HG03442 (cell line): ENCODE measurements at regions not wholly inside any gene's neighbourhood (a gene's known extent, or its start where the extent isn't known, plus 50 kb on each side); places are given as distances from the start of the nearest gene placed in this dataset.
"Not testable (repeated sequence)": the region's sequence is repeated elsewhere in the genome, so short reads cannot be mapped to it uniquely, and the experiment has no call there.

Source experiments
- ATAC-seq: cut with Tn5 transposase; IDR thresholded peaks from one replicate; pipeline ENCODE4 v1.9.1; 2021; ENCODE audit warnings: mild to moderate bottlenecking, moderate library complexity; ENCODE audit not compliant: unreplicated experiment

- ATAC-seq = no peak
Observed at GRCh38 chr21:33974513-33975468, 59.2 kb upstream of the ATP5PO start.

- ATAC-seq = no peak
Observed at GRCh38 chr21:33973268-33973667, 57.7 kb upstream of the ATP5PO start.

GRCh38 chr21:33972539-33972938 is 56.9 kb upstream of the ATP5PO start:
- no peak for ATAC-seq

- no peak for ATAC-seq
Observed at GRCh38 chr21:33971492-33972013, 55.9 kb upstream of the ATP5PO start.

- no peak for ATAC-seq
Observed at GRCh38 chr21:33969581-33969980, 54.0 kb upstream of the ATP5PO start.

GRCh38 chr21:33968995-33969348 is 53.4 kb upstream of the ATP5PO start:
- ATAC-seq = no peak

GRCh38 chr21:33968080-33968994 is 52.7 kb upstream of the ATP5PO start:
- ATAC-seq = peak; percentile 46

GRCh38 chr21:33967086-33967571 is 51.5 kb upstream of the ATP5PO start:
- no peak for ATAC-seq

GRCh38 chr21:33966324-33966949 is 50.8 kb upstream of the ATP5PO start:
- no peak for ATAC-seq

GRCh38 chr21:33965662-33966061 is 50.1 kb upstream of the ATP5PO start:
- ATAC-seq = not testable (repeated sequence)
